Nephron (organoid): ENCODE measurements at regions not wholly inside any gene's neighbourhood (a gene's known extent, or its start where the extent isn't known, plus 50 kb on each side); places are given as distances from the start of the nearest gene placed in this dataset.

Source experiments
- H3K27ac Mint-ChIP-seq, 3 experiments: 2 replicates each; pipeline ENCODE4 v1.8.0; 2020; ENCODE audit warnings: mixed read lengths in 3 of 3, mild to moderate bottlenecking in 2 of 3, moderate library complexity in 1 of 3
- H3K27me3 Mint-ChIP-seq: 2 replicates; pipeline ENCODE4 v1.8.0; 2021; ENCODE audit warnings: low read depth, mild to moderate bottlenecking, moderate library complexity, mixed read lengths
- H3K36me3 Mint-ChIP-seq: 2 replicates; pipeline ENCODE4 v1.8.0; 2020; ENCODE audit warnings: low read depth, mixed read lengths
- H3K4me1 Mint-ChIP-seq: 2 replicates; pipeline ENCODE4 v1.8.0; 2020; ENCODE audit warnings: mixed read lengths
- H3K4me3 Mint-ChIP-seq, 3 experiments: 2 replicates each; pipeline ENCODE4 v1.8.0; 2020; ENCODE audit warnings: mild to moderate bottlenecking in 3 of 3, mixed read lengths in 3 of 3, moderate library complexity in 2 of 3
- H3K9me3 Mint-ChIP-seq: 2 replicates; pipeline ENCODE4 v1.8.0; 2020; ENCODE audit warnings: mixed read lengths
- TF ChIP-seq, protein P1 (sequence below), 3 experiments: fragments of 200-600 bp; sonication (generic); IDR thresholded peaks; one replicate each; pipeline ENCODE4 v1.5.0; 2021; ENCODE audit warnings: antibody characterized with exemption in 3 of 3; ENCODE audit not compliant: unreplicated experiment in 3 of 3

GRCh38 chr6:170172825-170173256, 118.0 kb downstream of the DLL1 start:
- Mint-ChIP-seq H3K36me3 (no peaks in the 10 kb centered on the region), H3K4me1 (peaks cover 27% of the 10 kb centered on the region), H3K4me3 (no peak overlapping the region), H3K27ac (peak overlapping the region; percentile 36 to 74 (median 70)), H3K27me3 (peaks cover 23% of the 10 kb centered on the region), H3K9me3 (peaks cover 9% of the 10 kb centered on the region)
- TF ChIP-seq, protein P1, sequence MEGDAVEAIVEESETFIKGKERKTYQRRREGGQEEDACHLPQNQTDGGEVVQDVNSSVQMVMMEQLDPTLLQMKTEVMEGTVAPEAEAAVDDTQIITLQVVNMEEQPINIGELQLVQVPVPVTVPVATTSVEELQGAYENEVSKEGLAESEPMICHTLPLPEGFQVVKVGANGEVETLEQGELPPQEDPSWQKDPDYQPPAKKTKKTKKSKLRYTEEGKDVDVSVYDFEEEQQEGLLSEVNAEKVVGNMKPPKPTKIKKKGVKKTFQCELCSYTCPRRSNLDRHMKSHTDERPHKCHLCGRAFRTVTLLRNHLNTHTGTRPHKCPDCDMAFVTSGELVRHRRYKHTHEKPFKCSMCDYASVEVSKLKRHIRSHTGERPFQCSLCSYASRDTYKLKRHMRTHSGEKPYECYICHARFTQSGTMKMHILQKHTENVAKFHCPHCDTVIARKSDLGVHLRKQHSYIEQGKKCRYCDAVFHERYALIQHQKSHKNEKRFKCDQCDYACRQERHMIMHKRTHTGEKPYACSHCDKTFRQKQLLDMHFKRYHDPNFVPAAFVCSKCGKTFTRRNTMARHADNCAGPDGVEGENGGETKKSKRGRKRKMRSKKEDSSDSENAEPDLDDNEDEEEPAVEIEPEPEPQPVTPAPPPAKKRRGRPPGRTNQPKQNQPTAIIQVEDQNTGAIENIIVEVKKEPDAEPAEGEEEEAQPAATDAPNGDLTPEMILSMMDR (IDR thresholded peaks at IDR 0.05; ENCODE audit: unreplicated experiment in 3 of 3) = no peak

- TF ChIP-seq, protein P1 (IDR thresholded peaks at IDR 0.05; ENCODE audit: unreplicated experiment in 3 of 3) = no peak
- Mint-ChIP-seq H3K27ac (no peak overlapping the region), H3K4me3 (no peak overlapping the region), H3K27me3 (peaks cover 24% of the 10 kb centered on the region), H3K36me3 (no peaks in the 10 kb centered on the region), H3K4me1 (peaks cover 27% of the 10 kb centered on the region), H3K9me3 (peaks cover 9% of the 10 kb centered on the region)
Observed at GRCh38 chr6:170172392-170172791, 118.5 kb downstream of the DLL1 start.

DNA sequence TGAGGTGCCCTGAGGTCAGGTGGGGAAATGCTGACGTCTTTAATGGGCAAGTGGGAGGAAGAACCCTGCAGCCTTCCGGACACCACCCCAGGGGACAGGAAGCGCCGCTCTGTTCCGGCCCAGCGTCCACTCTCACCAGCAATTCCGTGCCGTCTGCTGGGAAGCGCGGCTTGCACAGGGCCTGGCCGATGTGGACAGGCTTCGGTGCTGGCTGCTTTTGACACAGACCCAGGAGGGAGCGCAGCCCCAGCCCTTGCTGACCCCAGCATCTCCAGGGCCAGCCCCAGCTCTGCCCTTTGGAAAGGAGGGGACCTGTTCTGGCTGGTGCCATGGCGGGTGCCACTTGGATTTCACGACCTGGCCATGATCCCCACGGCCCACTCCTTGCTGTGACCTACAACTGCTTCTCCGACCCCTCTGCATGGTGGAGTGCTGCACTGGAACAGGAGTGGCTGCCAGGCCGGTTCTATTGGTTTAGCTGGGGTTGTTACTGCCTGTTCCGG, 123.2 kb downstream of the DLL1 start:
- Mint-ChIP-seq H3K27ac (no peak overlapping the region), H3K4me3 (no peak overlapping the region), H3K9me3 (peaks cover 9% of the 10 kb centered on the region), H3K36me3 (no peaks in the 10 kb centered on the region), H3K27me3 (peaks cover 28% of the 10 kb centered on the region), H3K4me1 (peaks cover 38% of the 10 kb centered on the region)
- TF ChIP-seq, protein P1 (IDR thresholded peaks at IDR 0.05; ENCODE audit: unreplicated experiment in 3 of 3) = no peak

DNA sequence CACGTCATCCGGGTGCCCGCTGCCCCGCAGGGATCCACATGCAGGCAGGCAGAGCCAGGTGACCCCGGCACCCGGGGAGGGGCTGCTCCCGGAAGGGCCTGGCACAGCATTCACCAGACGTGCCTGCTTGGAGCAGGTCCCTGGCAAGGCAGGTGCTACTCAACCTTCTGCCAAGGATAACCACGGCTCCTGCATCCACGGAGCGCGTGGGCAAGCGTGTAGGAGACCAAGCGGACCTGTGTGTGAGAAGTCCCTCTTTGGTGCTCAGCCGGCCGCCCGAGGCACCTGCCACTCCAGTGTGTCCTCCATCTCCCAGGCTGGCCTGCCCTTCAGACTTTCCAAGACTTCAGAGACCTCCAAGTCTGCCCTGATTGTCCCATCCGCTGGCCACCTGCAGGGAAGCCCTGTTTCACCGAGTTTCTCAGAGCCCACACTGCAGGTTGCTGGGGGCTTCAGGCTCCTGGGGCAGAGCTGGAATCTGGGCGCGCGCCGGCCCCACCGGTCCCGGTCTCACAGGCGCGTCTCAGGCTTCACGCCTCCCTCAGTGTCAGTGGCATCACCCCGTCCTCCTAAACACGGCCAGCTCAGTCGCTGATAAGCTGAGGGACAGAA, 124.3 kb downstream of the DLL1 start:
- Mint-ChIP-seq H3K9me3 (peaks cover 5% of the 10 kb centered on the region), H3K4me1 (peaks cover 40% of the 10 kb centered on the region)

DNA sequence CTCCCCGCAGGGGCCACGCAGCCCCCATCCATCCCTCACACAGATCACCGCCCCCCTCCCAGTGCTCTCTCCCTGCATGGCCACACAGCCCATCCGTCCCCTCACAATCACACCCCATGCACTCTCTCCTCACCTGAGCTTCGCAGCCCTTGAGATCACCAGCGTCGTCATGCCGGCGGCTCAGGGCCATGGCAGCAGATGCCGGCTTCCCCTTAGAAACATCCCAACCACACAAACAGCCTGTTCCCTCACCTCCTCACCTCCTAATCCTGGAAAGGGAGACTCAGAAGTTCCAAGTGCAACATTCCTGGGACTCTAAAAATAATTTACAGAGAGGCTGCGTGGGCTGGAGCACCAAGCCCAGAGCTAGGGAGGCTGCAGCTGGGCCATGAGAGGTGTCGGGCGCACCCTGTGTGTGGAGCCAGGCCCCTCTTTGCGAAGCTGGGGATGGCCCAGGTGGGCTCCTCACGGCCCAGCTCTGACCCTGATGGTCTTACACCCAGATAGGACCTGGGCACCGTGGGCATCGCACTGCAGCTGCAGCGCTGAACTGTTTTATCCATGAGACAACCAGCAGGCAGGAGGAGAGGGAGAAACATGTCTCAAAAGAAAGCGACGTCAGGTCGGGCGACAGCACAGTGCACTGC, 125.3 kb downstream of the DLL1 start:
- Mint-ChIP-seq H3K4me3 (peak overlapping the region in 2 of 3 experiments; percentile 34 to 36), H3K36me3 (no peaks in the 10 kb centered on the region), H3K27ac (peak overlapping the region; percentile 23 to 47 (median 36)), H3K4me1 (peaks cover 40% of the 10 kb centered on the region), H3K9me3 (peaks cover 5% of the 10 kb centered on the region), H3K27me3 (peaks cover 33% of the 10 kb centered on the region)
- TF ChIP-seq, protein P1 (IDR thresholded peaks at IDR 0.05; ENCODE audit: unreplicated experiment in 3 of 3) = no peak

More for the DNA sequence above, 124.3 kb downstream of the DLL1 start:
- no peaks in the 10 kb centered on the region for H3K36me3 Mint-ChIP-seq
- TF ChIP-seq, protein P1 (IDR thresholded peaks at IDR 0.05; ENCODE audit: unreplicated experiment in 3 of 3) = no peak
- H3K4me3 Mint-ChIP-seq = no peak overlapping the region
- no peak overlapping the region for H3K27ac Mint-ChIP-seq
- peaks cover 33% of the 10 kb centered on the region for H3K27me3 Mint-ChIP-seq
